ENCODE measurements at regions not wholly inside any gene's neighbourhood (a gene's known extent, or its start where the extent isn't known, plus 50 kb on each side); places are given as distances from the start of the nearest gene placed in this dataset.
"Not testable (repeated sequence)": the region's sequence is repeated elsewhere in the genome, so short reads cannot be mapped to it uniquely, and the experiment has no call there.

GRCh38 chr19:29012457-29012856, 200.5 kb downstream of the UQCRFS1 start:
- no peak for DNase-seq (ENCODE audit: low read depth)

GRCh38 chr19:29010276-29010675, 202.7 kb downstream of the UQCRFS1 start:
- DNase-seq (ENCODE audit: low read depth) = no peak

GRCh38 chr19:29006057-29006735, 206.8 kb downstream of the UQCRFS1 start:
- DNase-seq (ENCODE audit: low read depth) = no peak

GRCh38 chr19:29004796-29005195, 208.2 kb downstream of the UQCRFS1 start:
- no peak for DNase-seq (ENCODE audit: low read depth)

- DNase-seq (ENCODE audit: low read depth) = no peak
Measured at GRCh38 chr19:29003641-29004409, 209.1 kb downstream of the UQCRFS1 start.

GRCh38 chr19:29002336-29002735, 210.6 kb downstream of the UQCRFS1 start:
- DNase-seq (ENCODE audit: low read depth) = no peak

GRCh38 chr19:29001597-29002245, 211.2 kb downstream of the UQCRFS1 start:
- DNase-seq (ENCODE audit: low read depth) = no peak

- DNase-seq (ENCODE audit: low read depth) = no peak
Measured at GRCh38 chr19:29001141-29001581, 211.8 kb downstream of the UQCRFS1 start.

- DNase-seq (ENCODE audit: low read depth) = no peak
Measured at GRCh38 chr19:28999724-29000433, 213.1 kb downstream of the UQCRFS1 start.

GRCh38 chr19:28998974-28999373, 214.0 kb downstream of the UQCRFS1 start:
- DNase-seq (ENCODE audit: low read depth) = no peak

GRCh38 chr19:28997866-28998265, 215.1 kb downstream of the UQCRFS1 start:
- DNase-seq (ENCODE audit: low read depth) = not testable (repeated sequence)

- no peak for DNase-seq (ENCODE audit: low read depth)
Measured at GRCh38 chr19:28990522-28990921, 222.4 kb downstream of the UQCRFS1 start.

- no peak for DNase-seq (ENCODE audit: low read depth)
Measured at GRCh38 chr19:28989739-28990138, 223.2 kb downstream of the UQCRFS1 start.

GRCh38 chr19:28988066-28988465, 224.9 kb downstream of the UQCRFS1 start:
- DNase-seq (ENCODE audit: low read depth) = no peak

GRCh38 chr19:28987177-28987576, 225.8 kb downstream of the UQCRFS1 start:
- no peak for DNase-seq (ENCODE audit: low read depth)

- no peak for DNase-seq (ENCODE audit: low read depth)
Measured at GRCh38 chr19:28985201-28985600, 227.8 kb downstream of the UQCRFS1 start.

GRCh38 chr19:28984315-28984714, 228.6 kb downstream of the UQCRFS1 start:
- DNase-seq (ENCODE audit: low read depth) = no peak

- DNase-seq (ENCODE audit: low read depth) = no peak
Measured at GRCh38 chr19:28983430-28983829, 229.5 kb downstream of the UQCRFS1 start.

GRCh38 chr19:28981994-28982393, 231.0 kb downstream of the UQCRFS1 start:
- DNase-seq (ENCODE audit: low read depth) = no peak

- DNase-seq (ENCODE audit: low read depth) = no peak
Measured at GRCh38 chr19:28981518-28981917, 231.4 kb downstream of the UQCRFS1 start.

GRCh38 chr19:28980236-28980868, 232.6 kb downstream of the UQCRFS1 start:
- no peak for DNase-seq (ENCODE audit: low read depth)

- DNase-seq (ENCODE audit: low read depth) = no peak
Measured at GRCh38 chr19:28977826-28978225, 235.1 kb downstream of the UQCRFS1 start.
